ENCODE measurements at regions not wholly inside any gene's neighbourhood (a gene's known extent, or its start where the extent isn't known, plus 50 kb on each side); places are given as distances from the start of the nearest gene placed in this dataset.

- TF ChIP-seq, protein P1, sequence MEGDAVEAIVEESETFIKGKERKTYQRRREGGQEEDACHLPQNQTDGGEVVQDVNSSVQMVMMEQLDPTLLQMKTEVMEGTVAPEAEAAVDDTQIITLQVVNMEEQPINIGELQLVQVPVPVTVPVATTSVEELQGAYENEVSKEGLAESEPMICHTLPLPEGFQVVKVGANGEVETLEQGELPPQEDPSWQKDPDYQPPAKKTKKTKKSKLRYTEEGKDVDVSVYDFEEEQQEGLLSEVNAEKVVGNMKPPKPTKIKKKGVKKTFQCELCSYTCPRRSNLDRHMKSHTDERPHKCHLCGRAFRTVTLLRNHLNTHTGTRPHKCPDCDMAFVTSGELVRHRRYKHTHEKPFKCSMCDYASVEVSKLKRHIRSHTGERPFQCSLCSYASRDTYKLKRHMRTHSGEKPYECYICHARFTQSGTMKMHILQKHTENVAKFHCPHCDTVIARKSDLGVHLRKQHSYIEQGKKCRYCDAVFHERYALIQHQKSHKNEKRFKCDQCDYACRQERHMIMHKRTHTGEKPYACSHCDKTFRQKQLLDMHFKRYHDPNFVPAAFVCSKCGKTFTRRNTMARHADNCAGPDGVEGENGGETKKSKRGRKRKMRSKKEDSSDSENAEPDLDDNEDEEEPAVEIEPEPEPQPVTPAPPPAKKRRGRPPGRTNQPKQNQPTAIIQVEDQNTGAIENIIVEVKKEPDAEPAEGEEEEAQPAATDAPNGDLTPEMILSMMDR (IDR thresholded peaks at IDR 0.05): no peak
- TF ChIP-seq POLR2A (IDR thresholded peaks at IDR 0.05) (no peak), POLR2AphosphoS5 (IDR thresholded peaks at IDR 0.05) (no peak)
These were observed 390.4 kb downstream of the INSC start for GRCh38 chr11:15505155-15505554.
